ENCODE measurements at regions not wholly inside any gene's neighbourhood (a gene's known extent, or its start where the extent isn't known, plus 50 kb on each side); places are given as distances from the start of the nearest gene placed in this dataset.

- DNase-seq (ENCODE audit: low read depth) = no peak
Observed at GRCh38 chr1:38217316-38217715, 170.7 kb upstream of the POU3F1 start.

DNA sequence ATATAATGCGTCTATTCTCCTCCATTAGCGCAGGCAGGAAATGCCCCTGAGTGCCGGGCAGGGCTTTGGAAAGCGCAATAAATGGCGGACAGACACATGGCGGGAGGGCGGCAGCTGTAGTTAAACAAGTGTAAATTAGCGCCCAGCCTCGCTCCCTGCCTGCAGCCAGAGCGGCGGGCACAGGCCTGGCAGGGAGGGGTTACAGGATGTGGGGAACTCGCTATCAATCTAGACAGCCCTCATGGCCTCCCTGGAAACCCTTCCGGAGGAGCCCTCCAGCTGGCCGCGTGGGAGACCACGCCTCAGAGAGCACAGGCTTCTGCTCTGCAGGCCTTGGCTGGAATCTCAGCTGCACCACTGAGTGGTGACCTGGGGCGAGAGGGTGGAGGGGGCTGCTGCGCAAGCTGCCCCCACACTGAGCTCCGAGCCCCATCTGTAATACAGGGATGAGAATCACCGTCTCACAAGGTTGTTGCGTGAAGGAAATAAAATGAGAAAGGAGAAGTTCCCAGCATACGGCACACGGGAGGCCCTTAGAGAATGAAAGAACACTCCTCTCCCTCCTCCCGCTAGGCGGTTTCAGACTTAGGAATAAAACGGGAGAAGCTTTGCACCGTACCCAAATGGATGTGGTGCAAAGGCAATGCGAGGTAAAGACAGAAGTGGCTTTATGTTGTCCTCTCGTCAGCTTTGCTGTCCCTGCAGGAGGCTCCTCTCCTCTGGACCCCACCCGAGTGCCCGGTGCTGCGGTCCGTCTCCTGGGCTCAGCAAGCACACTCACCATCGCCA is 167.2 kb upstream of the POU3F1 start:
- DNase-seq (ENCODE audit: low read depth) = peak; percentile 58

DNA sequence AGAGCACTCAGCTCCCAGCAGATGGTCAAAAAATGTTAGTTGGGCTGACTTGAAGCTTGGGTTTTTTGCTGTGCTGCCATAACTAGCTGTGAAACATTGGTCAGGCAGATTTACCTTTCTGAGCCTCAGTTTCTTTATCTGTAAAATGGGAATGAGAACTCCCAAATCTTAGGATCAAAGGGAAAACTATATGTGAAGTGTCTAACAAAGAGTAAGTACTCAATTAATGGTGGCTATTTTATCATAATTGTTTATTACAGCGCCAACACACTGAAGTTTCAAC is 164.2 kb upstream of the POU3F1 start:
- DNase-seq (ENCODE audit: low read depth) = no peak

DNA sequence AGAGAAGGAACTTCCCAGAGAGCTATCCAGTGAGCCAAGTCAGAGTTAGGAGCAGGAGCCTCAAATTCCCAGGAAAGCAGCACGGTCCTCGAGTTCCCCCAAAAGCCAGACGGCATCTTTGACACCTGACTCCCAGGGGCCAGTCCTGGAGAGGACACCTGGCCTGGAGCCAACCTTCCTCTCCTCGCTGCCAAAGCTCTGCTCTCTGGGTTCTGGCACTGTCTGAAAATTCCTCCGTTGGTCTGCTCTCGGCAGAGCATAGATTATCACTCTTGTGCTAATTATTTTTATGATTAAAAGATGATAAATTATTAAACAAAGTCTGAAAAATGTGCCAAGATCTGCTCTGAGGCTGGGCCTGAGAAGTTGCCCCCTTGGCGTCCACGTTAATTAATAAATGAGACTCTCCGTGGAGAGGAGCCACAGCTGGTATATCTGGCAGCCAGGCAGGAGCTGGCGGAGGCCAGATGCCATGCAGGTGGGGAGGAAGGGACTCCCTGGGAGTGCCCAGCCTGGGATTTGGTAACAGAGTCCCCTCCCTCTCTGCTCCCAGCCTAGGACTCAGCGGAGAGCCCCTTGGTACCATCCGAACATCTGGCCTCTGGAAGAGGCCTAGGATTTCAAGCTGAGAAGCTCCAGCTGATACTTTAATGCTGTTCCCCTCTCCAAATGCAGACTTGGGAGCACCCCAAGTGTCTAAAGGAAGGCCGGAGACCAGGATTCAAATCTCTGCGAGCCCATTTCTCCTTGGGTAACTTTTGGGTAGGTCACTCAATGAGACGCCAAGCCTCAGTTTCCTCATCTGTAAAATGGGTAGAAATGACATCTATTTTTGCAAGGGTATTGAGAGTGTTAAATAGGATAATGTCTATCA is 163.7 kb upstream of the POU3F1 start:
- no peak for DNase-seq (ENCODE audit: low read depth)

DNA sequence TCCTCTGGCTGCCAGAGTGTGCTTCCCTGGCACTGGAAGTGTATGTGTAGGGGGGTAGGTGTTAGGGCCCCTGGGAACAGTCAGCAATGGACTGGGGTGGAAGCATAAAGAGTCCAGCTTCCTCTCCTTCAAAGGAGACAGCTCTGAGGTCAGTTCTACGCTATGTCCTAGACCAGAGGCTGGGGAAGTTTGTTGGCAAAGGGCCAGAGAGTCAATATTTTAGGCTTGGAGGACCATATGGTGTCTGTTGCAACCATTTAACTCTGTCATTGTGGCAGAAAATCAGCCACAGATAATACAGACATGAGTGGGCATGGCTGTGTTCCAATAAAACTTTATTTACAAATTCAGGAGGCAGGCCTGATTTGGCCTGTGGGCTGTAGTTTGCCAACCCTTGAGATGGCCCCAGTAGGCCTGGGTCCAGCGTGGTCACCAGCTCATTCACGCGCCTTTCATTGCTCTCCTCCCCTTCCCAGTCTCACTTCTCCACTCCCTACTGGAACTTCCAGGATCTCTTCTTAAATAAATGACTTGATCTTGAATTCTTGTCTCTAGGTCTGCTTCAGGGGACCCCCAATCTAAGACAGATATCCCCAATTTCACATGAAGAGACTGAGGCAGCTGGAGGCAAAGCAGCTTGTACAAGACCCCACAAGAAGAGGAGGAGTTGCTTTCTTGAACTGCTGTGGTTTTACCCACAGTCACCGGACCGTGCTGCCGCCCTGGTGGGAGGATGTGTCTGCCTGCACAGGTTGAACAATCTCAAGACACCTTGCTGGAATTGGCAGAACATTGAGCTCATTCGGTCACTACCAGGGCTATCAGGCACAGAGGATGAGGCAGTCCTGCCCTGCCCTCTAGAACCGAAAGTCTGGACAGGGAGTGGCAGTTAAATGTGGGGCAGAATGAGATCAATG is 162.4 kb upstream of the POU3F1 start:
- peak; percentile 10 for DNase-seq (ENCODE audit: low read depth)

GRCh38 chr1:38207906-38208305 is 161.3 kb upstream of the POU3F1 start:
- DNase-seq (ENCODE audit: low read depth) = no peak

GRCh38 chr1:38207275-38207674 is 160.7 kb upstream of the POU3F1 start:
- no peak for DNase-seq (ENCODE audit: low read depth)

GRCh38 chr1:38204698-38205097 is 158.1 kb upstream of the POU3F1 start:
- DNase-seq (ENCODE audit: low read depth) = no peak

DNA sequence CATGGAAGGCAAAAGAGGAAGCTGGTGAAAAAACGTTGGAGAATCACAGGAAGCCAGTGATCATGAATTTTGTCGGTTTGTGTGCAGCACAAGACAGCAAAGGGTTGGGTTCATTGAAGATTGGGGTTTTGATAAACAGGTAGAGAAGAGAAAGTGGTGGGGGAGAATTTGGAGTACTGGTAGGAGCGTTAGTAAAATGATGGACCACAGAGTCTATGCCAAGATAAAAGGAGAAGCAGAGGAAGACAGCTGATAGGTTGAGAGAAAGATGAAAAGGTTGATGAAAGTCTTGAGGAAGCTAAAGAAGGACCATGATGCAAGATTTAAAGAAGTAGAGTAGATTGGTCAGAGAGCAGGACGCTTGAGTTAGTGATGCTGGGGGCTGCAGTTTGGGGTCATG is 156.8 kb upstream of the POU3F1 start:
- DNase-seq (ENCODE audit: low read depth) = no peak

DNA sequence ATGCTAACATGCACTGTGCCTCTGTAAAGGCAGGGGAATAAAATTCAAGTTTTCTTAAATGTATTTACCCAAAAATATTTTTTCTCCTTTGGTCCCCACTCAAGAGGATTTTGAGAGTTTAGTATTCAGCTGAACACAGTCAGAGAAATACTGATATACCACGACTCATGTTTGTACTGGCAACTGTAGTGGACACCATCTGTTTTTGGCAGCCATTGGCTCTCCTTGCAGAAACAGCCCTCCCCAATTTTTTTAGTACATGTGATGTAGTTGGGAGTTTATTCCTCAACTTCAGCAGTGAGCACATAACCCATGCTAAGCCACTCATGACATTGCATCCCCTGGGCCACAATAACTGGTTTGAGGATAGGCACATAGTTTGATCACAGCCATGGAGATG is 154.8 kb upstream of the POU3F1 start:
- DNase-seq (ENCODE audit: low read depth) = no peak

GRCh38 chr1:38198621-38199020 is 152.0 kb upstream of the POU3F1 start:
- no peak for DNase-seq (ENCODE audit: low read depth)

- DNase-seq (ENCODE audit: low read depth) = no peak
Observed at GRCh38 chr1:38198099-38198498, 151.5 kb upstream of the POU3F1 start.

DNA sequence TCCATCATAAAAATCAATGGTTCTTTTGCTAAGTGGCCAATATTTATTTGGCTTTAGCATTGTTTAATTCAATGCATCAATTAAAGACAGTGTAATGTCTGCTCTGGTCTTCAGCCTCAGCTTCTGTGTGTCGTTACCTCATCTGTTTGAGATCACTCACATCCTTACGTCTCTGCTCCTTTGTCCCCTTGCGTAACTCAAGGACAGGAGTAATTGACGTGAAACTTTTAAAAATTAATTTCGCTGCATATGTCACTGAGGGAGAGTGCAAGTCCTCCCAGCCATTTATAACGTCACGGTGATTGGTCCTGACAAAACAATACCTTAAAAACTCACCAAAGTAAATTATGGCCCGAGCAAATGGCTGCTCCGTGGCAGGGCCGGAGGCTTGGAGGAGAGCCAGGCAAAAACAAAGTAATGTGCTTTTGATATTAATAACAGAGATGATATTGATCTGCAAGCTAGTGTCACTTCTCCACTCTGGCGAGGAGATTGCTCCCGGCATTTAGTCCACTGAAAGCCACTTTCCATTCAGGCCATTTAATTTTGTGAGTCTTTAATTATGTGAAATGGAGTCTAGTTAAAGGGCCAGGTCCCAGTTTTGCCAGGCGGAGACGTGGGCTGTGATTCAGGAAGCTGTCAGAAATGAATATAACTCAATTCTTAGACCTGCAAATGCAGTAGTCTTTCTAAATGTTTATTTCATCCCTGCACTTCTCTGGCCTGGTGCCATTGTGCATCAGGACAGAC is 150.9 kb upstream of the POU3F1 start:
- no peak for DNase-seq (ENCODE audit: low read depth)

GRCh38 chr1:38194472-38194871 is 147.9 kb upstream of the POU3F1 start:
- DNase-seq (ENCODE audit: low read depth) = no peak

DNA sequence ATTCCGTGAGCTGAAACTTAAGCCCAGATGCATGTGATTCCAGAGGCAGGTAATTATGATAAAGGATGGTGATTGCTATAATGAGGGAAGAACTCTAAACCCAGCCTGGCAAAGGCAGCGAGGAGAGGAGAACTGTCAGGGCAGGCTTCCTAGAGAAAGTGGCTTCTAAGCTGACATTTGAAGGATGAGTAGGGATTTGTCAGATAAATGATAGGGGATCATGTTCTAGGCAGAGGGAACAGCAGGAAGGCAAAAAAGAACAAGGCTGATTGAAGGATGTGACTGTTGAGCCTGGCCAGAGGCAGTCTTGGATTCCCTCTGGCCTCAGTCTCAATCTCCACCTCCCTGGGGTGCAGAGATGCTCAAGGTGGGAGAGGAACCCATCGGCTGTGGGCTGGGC is 146.4 kb upstream of the POU3F1 start:
- no peak for DNase-seq (ENCODE audit: low read depth)

- DNase-seq (ENCODE audit: low read depth) = no peak
Observed at GRCh38 chr1:38191461-38191860, 144.9 kb upstream of the POU3F1 start.

- no peak for DNase-seq (ENCODE audit: low read depth)
Observed at GRCh38 chr1:38190983-38191382, 144.4 kb upstream of the POU3F1 start.

GRCh38 chr1:38187552-38187951 is 141.0 kb upstream of the POU3F1 start:
- no peak for DNase-seq (ENCODE audit: low read depth)

GRCh38 chr1:38186566-38186965 is 140.0 kb upstream of the POU3F1 start:
- no peak for DNase-seq (ENCODE audit: low read depth)

GRCh38 chr1:38185913-38186312 is 139.3 kb upstream of the POU3F1 start:
- no peak for DNase-seq (ENCODE audit: low read depth)

DNA sequence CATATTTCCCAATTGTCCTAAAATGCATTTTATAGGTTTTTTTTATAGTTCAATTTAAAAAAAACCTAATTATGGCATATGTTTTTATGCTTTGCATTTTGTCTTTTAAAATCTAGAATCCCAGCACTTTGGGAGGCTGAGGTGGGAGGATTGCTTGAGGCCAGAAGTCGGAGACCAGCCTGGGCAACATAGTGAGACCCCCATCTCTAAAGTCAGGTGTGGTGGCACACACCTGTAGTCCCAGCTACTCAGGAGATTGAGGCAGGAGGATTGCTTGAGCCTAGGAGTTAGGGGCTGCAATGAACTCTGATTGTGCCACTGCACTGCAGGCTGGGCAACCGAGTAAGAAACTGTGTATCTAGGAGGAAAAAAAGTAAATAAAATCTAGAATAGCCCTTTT is 137.2 kb upstream of the POU3F1 start:
- DNase-seq (ENCODE audit: low read depth) = no peak

GRCh38 chr1:38183096-38183495 is 136.5 kb upstream of the POU3F1 start:
- no peak for DNase-seq (ENCODE audit: low read depth)

Data from RPMI7951 (cell line).